Tibial nerve (tissue), 4 donors: ENCODE measurements at regions not wholly inside any gene's neighbourhood (a gene's known extent, or its start where the extent isn't known, plus 50 kb on each side); places are given as distances from the start of the nearest gene placed in this dataset.

ENCODE experiments used
- DNase-seq, 2 donors: peaks; one replicate each; pipeline ENCODE4 v3.0.0-alpha.2; 2019; ENCODE audit warnings: low spot score in 2 of 2
- H3K27ac ChIP-seq, 4 donors: fragments of 200-600 bp; sonication (generic) in 3 of 4; one replicate each; pipeline ENCODE4 v1.5.1; 2017 to 2019; ENCODE audit warnings: mild to moderate bottlenecking in 1 of 4
- H3K27me3 ChIP-seq, 2 donors: fragments of 200-600 bp; sonication (generic) in 1 of 2; one replicate each; pipeline versions ENCODE4 v1.5.1 to v1.6.0; 2017 to 2019
- H3K36me3 ChIP-seq, 3 donors: fragments of 200-600 bp; sonication (generic); one replicate each; pipeline ENCODE4 v1.5.1; 2018 to 2019
- H3K4me1 ChIP-seq, 4 donors: fragments of 200-600 bp; sonication (generic) in 3 of 4; one replicate each; pipeline ENCODE4 v1.5.1; 2017 to 2019
- H3K4me3 ChIP-seq, 4 donors: fragments of 200-600 bp; sonication (generic) in 3 of 4; one replicate each; pipeline ENCODE4 v1.5.1; 2017 to 2019; ENCODE audit warnings: mild to moderate bottlenecking in 1 of 4, moderate library complexity in 1 of 4
- H3K9me3 ChIP-seq, 4 donors: fragments of 200-600 bp; sonication (generic) in 3 of 4; one replicate each; pipeline ENCODE4 v1.5.1; 2017 to 2019
- CTCF ChIP-seq, 5 experiments: fragments of 200-600 bp in 3 of 5; fragments of 450-650 bp in 2 of 5; sonication (generic) in 3 of 5; IDR thresholded peaks; one replicate each; pipeline ENCODE4 v1.5.1; 2016 to 2019; ENCODE audit warnings: antibody characterized with exemption in 5 of 5, mild to moderate bottlenecking in 3 of 5, moderate library complexity in 2 of 5
- EP300 ChIP-seq, 2 donors: sonication (generic); formaldehyde crosslinking; IDR thresholded peaks; one replicate each; pipeline ENCODE4 v1.6.1; 2017; ENCODE audit warnings: antibody characterized with exemption in 2 of 2, mild to moderate bottlenecking in 1 of 2
- POLR2A ChIP-seq, 2 donors: fragments of 450-650 bp; IDR thresholded peaks; one replicate each; pipeline ENCODE4 v1.6.1; 2017; ENCODE audit warnings: antibody characterized with exemption in 2 of 2, mild to moderate bottlenecking in 2 of 2, moderate library complexity in 2 of 2
- WGBS, 2 donors: methylation state at CpG; one replicate each; pipeline ENCODE4 v1.1.5; 2018; 5-methylcytosine and 5-hydroxymethylcytosine counted together

GRCh38 chr1:218592688-218593087, 247.6 kb downstream of the TGFB2 start:
- Histone ChIP-seq H3K27ac (no peak overlapping the region), H3K4me3 (no peak overlapping the region), H3K4me1 (no peaks in the 10 kb centered on the region), H3K27me3 (no peaks in the 10 kb centered on the region), H3K9me3 (no peaks in the 10 kb centered on the region), H3K36me3 (no peaks in the 10 kb centered on the region)
- 57 to 68% methylated on average over 2 of the region's 2 CpGs for WGBS, 2 donors
- DNase-seq = no peak
- TF ChIP-seq CTCF (IDR thresholded peaks at IDR 0.05) = no peak
- no peak for TF ChIP-seq POLR2A (IDR thresholded peaks at IDR 0.05)
- TF ChIP-seq EP300 (IDR thresholded peaks at IDR 0.05) = no peak

- Histone ChIP-seq H3K4me1 (no peaks in the 10 kb centered on the region), H3K4me3 (no peak overlapping the region)
- 73 to 80% methylated on average over 3 of the region's 3 CpGs for WGBS, 2 donors
These were observed 255.8 kb downstream of the TGFB2 start for GRCh38 chr1:218600968-218601367.

GRCh38 chr1:218604217-218604616, 259.1 kb downstream of the TGFB2 start:
- no peaks in the 10 kb centered on the region for H3K4me1 ChIP-seq
- 88 to 95% methylated on average over 1 of the region's 1 CpG for WGBS, 2 donors
- TF ChIP-seq CTCF (IDR thresholded peaks at IDR 0.05) = no peak
- TF ChIP-seq EP300 (IDR thresholded peaks at IDR 0.05) = no peak
- no peak for TF ChIP-seq POLR2A (IDR thresholded peaks at IDR 0.05)
- DNase-seq = no peak
- H3K27ac ChIP-seq = no peak overlapping the region
- no peak overlapping the region for H3K4me3 ChIP-seq
- no peaks in the 10 kb centered on the region for H3K36me3 ChIP-seq
- peaks cover 0 to 12% (median 0%) of the 10 kb centered on the region in 4 donors for H3K9me3 ChIP-seq
- H3K27me3 ChIP-seq = no peaks in the 10 kb centered on the region

More at GRCh38 chr1:218600968-218601367, 255.8 kb downstream of the TGFB2 start:
- no peak for DNase-seq
- Histone ChIP-seq H3K9me3 (no peaks in the 10 kb centered on the region), H3K27me3 (no peaks in the 10 kb centered on the region), H3K36me3 (no peaks in the 10 kb centered on the region), H3K27ac (no peak overlapping the region)
- TF ChIP-seq CTCF (IDR thresholded peaks at IDR 0.05) (no peak), POLR2A (IDR thresholded peaks at IDR 0.05) (no peak), EP300 (IDR thresholded peaks at IDR 0.05) (no peak)

- TF ChIP-seq CTCF (IDR thresholded peaks at IDR 0.05) = no peak
- TF ChIP-seq POLR2A (IDR thresholded peaks at IDR 0.05) = no peak
- TF ChIP-seq EP300 (IDR thresholded peaks at IDR 0.05) = no peak
- H3K27ac ChIP-seq = no peak overlapping the region
- peaks cover 0 to 16% (median 0%) of the 10 kb centered on the region in 4 donors for H3K9me3 ChIP-seq
- no peak overlapping the region for H3K4me3 ChIP-seq
- H3K36me3 ChIP-seq = no peaks in the 10 kb centered on the region
- H3K27me3 ChIP-seq = no peaks in the 10 kb centered on the region
- DNase-seq = no peak
- WGBS, 2 donors = 92 to 100% methylated on average over 1 of the region's 1 CpG
- no peaks in the 10 kb centered on the region for H3K4me1 ChIP-seq
These were observed 266.9 kb downstream of the TGFB2 start for GRCh38 chr1:218611916-218612585.

- H3K4me3 ChIP-seq = no peak overlapping the region
- no peak overlapping the region for H3K27ac ChIP-seq
- peaks cover 0 to 14% (median 0%) of the 10 kb centered on the region in 4 donors for H3K9me3 ChIP-seq
- no peaks in the 10 kb centered on the region for H3K27me3 ChIP-seq
- WGBS, 2 donors = 94 to 97% methylated on average over 2 of the region's 2 CpGs
- DNase-seq = no peak
- H3K4me1 ChIP-seq = no peaks in the 10 kb centered on the region
- no peaks in the 10 kb centered on the region for H3K36me3 ChIP-seq
- TF ChIP-seq POLR2A (IDR thresholded peaks at IDR 0.05) (no peak), CTCF (IDR thresholded peaks at IDR 0.05) (no peak), EP300 (IDR thresholded peaks at IDR 0.05) (no peak)
These were observed 268.0 kb downstream of the TGFB2 start for GRCh38 chr1:218613105-218613504.
